ENCODE measurements at regions not wholly inside any gene's neighbourhood (a gene's known extent, or its start where the extent isn't known, plus 50 kb on each side); places are given as distances from the start of the nearest gene placed in this dataset.

GRCh38 chr1:25030674-25031589, 100.9 kb upstream of the RUNX3 start:
- Histone ChIP-seq H3K36me3 (ENCODE audit: insufficient read depth, low read length) (no peaks in the 10 kb centered on the region), H3K9me3 (ENCODE audit: low read length) (no peaks in the 10 kb centered on the region), H3K4me3 (ENCODE audit: low read depth in 1 of 2, low read length in 2 of 2) (no peak overlapping the region), H3K4me1 (ENCODE audit: insufficient read depth, low read length) (no peaks in the 10 kb centered on the region), H3K27ac (ENCODE audit: low read depth, low read length) (no peak overlapping the region), H3K9ac (ENCODE audit: low read length) (no peak overlapping the region), H3K27me3 (ENCODE audit: control insufficient read depth in 1 of 2, insufficient read depth in 2 of 2, low read length in 2 of 2) (peaks cover 0 to 5% of the 10 kb centered on the region in 2 donors)

- Histone ChIP-seq H3K4me1 (ENCODE audit: insufficient read depth, low read length) (no peaks in the 10 kb centered on the region), H3K4me3 (ENCODE audit: low read depth in 1 of 2, low read length in 2 of 2) (no peak overlapping the region), H3K9ac (ENCODE audit: low read length) (no peak overlapping the region), H3K36me3 (ENCODE audit: insufficient read depth, low read length) (no peaks in the 10 kb centered on the region), H3K27me3 (ENCODE audit: control insufficient read depth in 1 of 2, insufficient read depth in 2 of 2, low read length in 2 of 2) (peaks cover 0 to 5% of the 10 kb centered on the region in 2 donors), H3K9me3 (ENCODE audit: low read length) (no peaks in the 10 kb centered on the region), H3K27ac (ENCODE audit: low read depth, low read length) (no peak overlapping the region)
Measured at GRCh38 chr1:25030012-25030411, 99.9 kb upstream of the RUNX3 start.

DNA sequence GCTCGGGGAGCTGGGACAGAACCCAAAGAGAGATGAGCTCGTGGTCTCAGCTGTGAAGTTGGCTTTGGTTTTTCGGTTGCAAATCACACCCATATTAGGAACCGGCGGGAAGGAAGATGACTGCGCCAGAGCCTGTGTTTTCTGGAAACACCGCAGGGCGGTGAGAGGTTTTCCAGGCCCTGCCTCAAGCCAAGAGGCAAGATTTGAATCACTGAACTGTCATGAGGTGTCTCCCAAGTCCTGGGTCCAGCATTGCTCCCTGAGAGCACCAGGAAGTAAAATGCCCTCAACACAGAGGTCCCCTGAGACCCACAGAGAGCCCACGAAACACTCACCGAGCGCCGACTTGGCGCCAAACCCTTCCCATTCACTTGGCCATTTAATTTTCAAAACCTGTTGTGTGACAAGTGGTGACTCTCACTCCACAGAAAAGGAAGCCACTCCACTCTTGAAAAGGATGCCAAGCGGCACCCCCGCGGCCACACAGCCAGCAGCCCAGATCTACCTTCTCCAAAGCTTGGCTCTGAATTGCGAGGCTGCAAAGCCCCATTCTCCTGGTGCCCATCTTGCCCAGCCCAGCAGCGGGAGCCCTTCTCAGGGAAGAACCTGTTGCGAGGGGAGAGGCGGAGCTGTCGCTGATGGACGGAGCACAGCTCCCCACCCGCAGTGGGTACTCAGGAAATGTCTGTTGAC, 99.0 kb upstream of the RUNX3 start:
- Histone ChIP-seq H3K27ac (ENCODE audit: low read depth, low read length) (no peak overlapping the region), H3K9me3 (ENCODE audit: low read length) (no peaks in the 10 kb centered on the region), H3K4me1 (ENCODE audit: insufficient read depth, low read length) (no peaks in the 10 kb centered on the region), H3K27me3 (ENCODE audit: control insufficient read depth in 1 of 2, insufficient read depth in 2 of 2, low read length in 2 of 2) (peaks cover 0 to 5% of the 10 kb centered on the region in 2 donors), H3K9ac (ENCODE audit: low read length) (no peak overlapping the region), H3K36me3 (ENCODE audit: insufficient read depth, low read length) (no peaks in the 10 kb centered on the region), H3K4me3 (ENCODE audit: low read depth in 1 of 2, low read length in 2 of 2) (no peak overlapping the region)

- Histone ChIP-seq H3K4me3 (ENCODE audit: low read depth in 1 of 2, low read length in 2 of 2) (no peak overlapping the region), H3K4me1 (ENCODE audit: insufficient read depth, low read length) (no peaks in the 10 kb centered on the region), H3K36me3 (ENCODE audit: insufficient read depth, low read length) (no peaks in the 10 kb centered on the region), H3K9ac (ENCODE audit: low read length) (no peak overlapping the region), H3K9me3 (ENCODE audit: low read length) (no peaks in the 10 kb centered on the region), H3K27ac (ENCODE audit: low read depth, low read length) (no peak overlapping the region), H3K27me3 (ENCODE audit: control insufficient read depth in 1 of 2, insufficient read depth in 2 of 2, low read length in 2 of 2) (peaks cover 0 to 5% of the 10 kb centered on the region in 2 donors)
Measured at GRCh38 chr1:25028587-25028906, 98.5 kb upstream of the RUNX3 start.

DNA sequence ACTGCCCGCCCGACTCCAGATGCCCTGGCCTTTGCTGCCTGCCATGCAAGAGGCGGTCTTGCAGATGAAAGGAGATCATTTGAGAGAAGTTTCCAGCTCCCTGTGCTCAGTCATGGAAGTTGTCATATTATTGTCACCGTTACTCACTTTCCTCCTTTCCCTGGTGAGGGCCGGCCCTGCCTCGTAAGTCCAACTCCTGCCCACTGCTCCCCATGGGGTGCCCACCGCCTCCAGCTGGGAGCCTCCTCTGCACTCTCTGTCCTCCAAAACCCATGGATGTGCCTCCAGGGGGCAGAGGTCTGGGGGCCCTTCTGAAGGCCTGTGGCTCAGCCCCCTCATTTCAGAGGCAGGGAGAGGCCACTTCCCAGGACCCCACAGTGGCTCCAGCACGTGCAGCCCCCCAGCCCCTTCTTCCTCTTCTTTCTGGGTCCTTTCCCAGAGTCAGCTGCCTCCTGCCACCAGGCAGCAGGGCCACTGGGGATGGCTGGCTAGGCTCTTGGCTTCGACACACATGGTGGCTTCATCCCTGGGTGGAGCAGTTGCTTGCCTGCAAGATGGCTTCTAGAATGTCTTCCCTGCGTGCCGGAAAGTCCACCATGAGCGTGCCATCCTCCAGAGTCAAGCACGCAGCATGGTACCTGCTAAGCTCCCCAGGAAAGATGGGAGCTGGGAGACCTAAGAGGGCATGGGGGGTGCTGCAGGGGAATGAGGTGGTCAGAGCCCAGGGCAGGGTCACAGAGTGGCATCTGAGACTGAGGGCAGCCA, 97.9 kb upstream of the RUNX3 start:
- H3K36me3 ChIP-seq (ENCODE audit: insufficient read depth, low read length) = no peaks in the 10 kb centered on the region
- no peaks in the 10 kb centered on the region for H3K9me3 ChIP-seq (ENCODE audit: low read length)

DNA sequence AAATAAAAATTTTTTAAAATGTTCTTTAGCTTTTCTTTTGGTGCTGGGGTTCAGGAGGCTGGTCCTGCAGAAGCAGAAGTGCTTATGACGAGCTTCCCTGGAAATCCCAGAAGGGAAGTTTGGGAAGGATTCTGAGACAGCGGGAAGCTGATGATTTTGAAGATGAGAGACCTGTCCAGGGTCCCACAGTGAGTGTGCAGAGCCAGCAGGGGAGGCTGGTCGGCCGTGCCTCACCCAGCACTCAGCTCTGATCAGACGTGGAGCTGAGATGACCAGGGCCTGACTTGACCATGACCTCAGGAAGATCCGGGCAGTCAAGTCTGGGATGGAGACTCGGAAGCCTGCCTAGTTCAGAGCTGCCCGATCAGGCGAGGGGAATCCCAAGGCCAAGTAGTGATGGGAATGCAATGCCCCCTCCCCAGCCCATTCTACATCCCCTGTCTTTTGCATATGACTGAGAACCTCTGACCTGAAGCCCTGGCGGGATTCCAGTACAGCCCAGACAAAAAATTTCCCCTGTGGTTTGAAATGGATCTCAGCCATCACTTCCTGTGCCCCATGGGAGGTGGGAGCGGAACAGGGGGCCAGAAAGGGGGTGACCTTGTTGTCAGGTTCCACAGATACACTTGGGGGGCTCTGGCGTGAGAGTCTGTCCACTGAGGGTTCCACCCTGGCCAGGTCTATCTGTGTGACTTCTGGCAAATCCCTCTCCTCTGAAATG, 96.8 kb upstream of the RUNX3 start:
- no peak overlapping the region for H3K4me3 ChIP-seq (ENCODE audit: low read depth in 1 of 2, low read length in 2 of 2)
- no peaks in the 10 kb centered on the region for H3K9me3 ChIP-seq (ENCODE audit: low read length)
- no peaks in the 10 kb centered on the region for H3K36me3 ChIP-seq (ENCODE audit: insufficient read depth, low read length)
- no peak overlapping the region for H3K9ac ChIP-seq (ENCODE audit: low read length)
- H3K27ac ChIP-seq (ENCODE audit: low read depth, low read length) = no peak overlapping the region
- peaks cover 0 to 5% of the 10 kb centered on the region in 2 donors for H3K27me3 ChIP-seq (ENCODE audit: control insufficient read depth in 1 of 2, insufficient read depth in 2 of 2, low read length in 2 of 2)
- peaks cover 5% of the 10 kb centered on the region for H3K4me1 ChIP-seq (ENCODE audit: insufficient read depth, low read length)

More for the DNA sequence above, 97.9 kb upstream of the RUNX3 start:
- H3K4me3 ChIP-seq (ENCODE audit: low read depth in 1 of 2, low read length in 2 of 2) = no peak overlapping the region
- H3K27ac ChIP-seq (ENCODE audit: low read depth, low read length) = no peak overlapping the region
- H3K27me3 ChIP-seq (ENCODE audit: control insufficient read depth in 1 of 2, insufficient read depth in 2 of 2, low read length in 2 of 2) = peaks cover 0 to 5% of the 10 kb centered on the region in 2 donors
- H3K4me1 ChIP-seq (ENCODE audit: insufficient read depth, low read length) = no peaks in the 10 kb centered on the region
- no peak overlapping the region for H3K9ac ChIP-seq (ENCODE audit: low read length)

- Histone ChIP-seq H3K4me1 (ENCODE audit: insufficient read depth, low read length) (peaks cover 5% of the 10 kb centered on the region), H3K4me3 (ENCODE audit: low read depth in 1 of 2, low read length in 2 of 2) (no peak overlapping the region), H3K9me3 (ENCODE audit: low read length) (no peaks in the 10 kb centered on the region), H3K9ac (ENCODE audit: low read length) (no peak overlapping the region), H3K36me3 (ENCODE audit: insufficient read depth, low read length) (no peaks in the 10 kb centered on the region), H3K27ac (ENCODE audit: low read depth, low read length) (no peak overlapping the region), H3K27me3 (ENCODE audit: control insufficient read depth in 1 of 2, insufficient read depth in 2 of 2, low read length in 2 of 2) (peaks cover 0 to 5% of the 10 kb centered on the region in 2 donors)
Measured at GRCh38 chr1:25026304-25026703, 96.2 kb upstream of the RUNX3 start.

GRCh38 chr1:25024615-25025350, 94.7 kb upstream of the RUNX3 start:
- Histone ChIP-seq H3K9me3 (ENCODE audit: low read length) (no peaks in the 10 kb centered on the region), H3K27me3 (ENCODE audit: control insufficient read depth in 1 of 2, insufficient read depth in 2 of 2, low read length in 2 of 2) (peaks cover 0 to 5% of the 10 kb centered on the region in 2 donors), H3K27ac (ENCODE audit: low read depth, low read length) (no peak overlapping the region), H3K4me3 (ENCODE audit: low read depth in 1 of 2, low read length in 2 of 2) (no peak overlapping the region), H3K36me3 (ENCODE audit: insufficient read depth, low read length) (no peaks in the 10 kb centered on the region), H3K4me1 (ENCODE audit: insufficient read depth, low read length) (peaks cover 5% of the 10 kb centered on the region), H3K9ac (ENCODE audit: low read length) (no peak overlapping the region)

- no peak overlapping the region for H3K9ac ChIP-seq (ENCODE audit: low read length)
- no peak overlapping the region for H3K27ac ChIP-seq (ENCODE audit: low read depth, low read length)
- H3K27me3 ChIP-seq (ENCODE audit: control insufficient read depth in 1 of 2, insufficient read depth in 2 of 2, low read length in 2 of 2) = no peaks in the 10 kb centered on the region
- peaks cover 5% of the 10 kb centered on the region for H3K4me1 ChIP-seq (ENCODE audit: insufficient read depth, low read length)
- H3K36me3 ChIP-seq (ENCODE audit: insufficient read depth, low read length) = no peaks in the 10 kb centered on the region
- no peaks in the 10 kb centered on the region for H3K9me3 ChIP-seq (ENCODE audit: low read length)
- H3K4me3 ChIP-seq (ENCODE audit: low read depth in 1 of 2, low read length in 2 of 2) = no peak overlapping the region
Measured at GRCh38 chr1:25023826-25024225, 93.8 kb upstream of the RUNX3 start.

DNA sequence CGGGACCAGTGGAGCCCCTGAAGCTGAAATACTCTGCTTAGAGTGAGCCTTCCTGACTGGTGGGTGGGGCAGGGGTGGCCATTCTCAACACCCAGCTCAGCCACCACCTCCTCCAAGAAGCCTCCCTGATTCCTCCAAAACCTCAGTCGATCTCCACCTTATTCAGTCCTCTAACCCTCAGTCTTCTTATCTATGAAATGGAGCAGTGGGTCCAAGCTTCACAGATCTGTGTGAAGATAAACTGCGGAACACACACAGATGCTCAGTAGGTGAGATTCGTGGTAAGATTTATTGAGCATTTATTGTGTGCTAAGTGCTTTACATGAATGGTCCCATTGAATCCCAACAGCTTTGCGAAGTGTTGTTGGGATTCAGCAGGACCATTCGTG, 93.1 kb upstream of the RUNX3 start:
- H3K4me3 ChIP-seq (ENCODE audit: low read depth in 1 of 2, low read length in 2 of 2) = no peak overlapping the region
- no peaks in the 10 kb centered on the region for H3K9me3 ChIP-seq (ENCODE audit: low read length)
- peak overlapping the region; percentile 27 for H3K27ac ChIP-seq (ENCODE audit: low read depth, low read length)
- no peaks in the 10 kb centered on the region for H3K36me3 ChIP-seq (ENCODE audit: insufficient read depth, low read length)
- peaks cover 5% of the 10 kb centered on the region for H3K4me1 ChIP-seq (ENCODE audit: insufficient read depth, low read length)
- no peak overlapping the region for H3K9ac ChIP-seq (ENCODE audit: low read length)
- no peaks in the 10 kb centered on the region for H3K27me3 ChIP-seq (ENCODE audit: control insufficient read depth in 1 of 2, insufficient read depth in 2 of 2, low read length in 2 of 2)
